Upper lobe of right lung (tissue), 1 donor: ENCODE measurements at regions not wholly inside any gene's neighbourhood (a gene's known extent, or its start where the extent isn't known, plus 50 kb on each side); places are given as distances from the start of the nearest gene placed in this dataset.

Experiments
- ATAC-seq: fragments of 200-7000 bp; cut with Tn5 transposase; one replicate; pipeline ENCODE4 v1.9.1; 2020; ENCODE audit warnings: mild to moderate bottlenecking, moderate library complexity
- DNase-seq: peaks from one replicate; pipeline ENCODE4 v3.0.0-alpha.2; 2020
- H3K27ac ChIP-seq: fragments of 200-600 bp; one replicate; pipeline ENCODE4 v1.8.0; 2022
- H3K27me3 ChIP-seq: fragments of 200-600 bp; one replicate; pipeline ENCODE4 v1.8.0; 2022; ENCODE audit warnings: mild to moderate bottlenecking
- H3K36me3 ChIP-seq: fragments of 200-600 bp; one replicate; pipeline ENCODE4 v1.8.0; 2022
- H3K4me1 ChIP-seq: fragments of 200-600 bp; one replicate; pipeline ENCODE4 v1.8.0; 2022
- H3K4me3 ChIP-seq: fragments of 200-600 bp; one replicate; pipeline ENCODE4 v1.8.0; 2022; ENCODE audit warnings: mild to moderate bottlenecking
- H3K9me3 ChIP-seq: fragments of 200-600 bp; one replicate; pipeline ENCODE4 v1.8.0; 2022
- intact Hi-C: fragments of 100-400 bp; cut with DNase I; formaldehyde crosslinking; loops from one replicate; pipeline ENCODE4 v1.11.0; 2022
- TF ChIP-seq, protein P1 (sequence below): fragments of 200-600 bp; IDR thresholded peaks from one replicate; pipeline ENCODE4 v1.8.0; 2022; ENCODE audit warnings: antibody characterized with exemption
- donor health status: DM: no; HTN: yes; CAD: no; lungs with severe emphysema.

DNA sequence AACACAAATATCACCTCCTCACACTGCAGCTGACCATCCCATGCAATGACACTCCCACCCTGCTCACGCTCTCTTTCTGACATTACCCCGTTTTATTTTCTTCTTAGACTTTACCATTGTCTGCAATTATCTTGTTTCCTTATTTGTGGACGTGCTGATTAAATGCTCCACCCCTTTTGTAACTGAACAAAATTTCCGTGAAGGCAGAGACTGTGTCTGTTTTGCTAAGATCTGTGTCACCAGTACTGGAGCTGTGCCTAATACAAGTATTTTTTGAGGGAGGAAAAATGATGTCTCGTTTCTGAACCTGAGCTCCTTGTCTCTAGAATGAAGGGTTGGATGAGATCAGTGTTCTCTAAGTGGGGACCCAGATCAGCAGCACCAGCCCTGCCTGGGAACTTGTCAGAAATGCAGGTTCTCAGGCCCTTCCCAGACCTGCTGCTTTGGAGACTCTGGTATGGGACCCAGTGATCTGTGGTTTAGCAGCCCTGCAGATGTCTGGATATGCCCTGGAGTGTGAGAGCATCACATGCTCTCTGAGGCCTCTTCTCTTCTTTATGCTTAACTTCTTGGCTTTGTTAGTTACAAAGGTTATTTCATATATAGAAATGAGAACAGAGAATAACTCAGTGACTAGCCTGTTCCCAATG is 181.7 kb upstream of the GAS1 start:
- intact Hi-C loops: no loop called here
- TF ChIP-seq, protein P1, sequence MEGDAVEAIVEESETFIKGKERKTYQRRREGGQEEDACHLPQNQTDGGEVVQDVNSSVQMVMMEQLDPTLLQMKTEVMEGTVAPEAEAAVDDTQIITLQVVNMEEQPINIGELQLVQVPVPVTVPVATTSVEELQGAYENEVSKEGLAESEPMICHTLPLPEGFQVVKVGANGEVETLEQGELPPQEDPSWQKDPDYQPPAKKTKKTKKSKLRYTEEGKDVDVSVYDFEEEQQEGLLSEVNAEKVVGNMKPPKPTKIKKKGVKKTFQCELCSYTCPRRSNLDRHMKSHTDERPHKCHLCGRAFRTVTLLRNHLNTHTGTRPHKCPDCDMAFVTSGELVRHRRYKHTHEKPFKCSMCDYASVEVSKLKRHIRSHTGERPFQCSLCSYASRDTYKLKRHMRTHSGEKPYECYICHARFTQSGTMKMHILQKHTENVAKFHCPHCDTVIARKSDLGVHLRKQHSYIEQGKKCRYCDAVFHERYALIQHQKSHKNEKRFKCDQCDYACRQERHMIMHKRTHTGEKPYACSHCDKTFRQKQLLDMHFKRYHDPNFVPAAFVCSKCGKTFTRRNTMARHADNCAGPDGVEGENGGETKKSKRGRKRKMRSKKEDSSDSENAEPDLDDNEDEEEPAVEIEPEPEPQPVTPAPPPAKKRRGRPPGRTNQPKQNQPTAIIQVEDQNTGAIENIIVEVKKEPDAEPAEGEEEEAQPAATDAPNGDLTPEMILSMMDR: no peak
- Histone ChIP-seq H3K4me1 (no peaks in the 10 kb centered on the region), H3K27me3 (no peaks in the 10 kb centered on the region), H3K9me3 (no peaks in the 10 kb centered on the region), H3K36me3 (no peaks in the 10 kb centered on the region), H3K4me3 (no peak overlapping the region), H3K27ac (no peak overlapping the region)
- ATAC-seq (no peak), DNase-seq (no peak)

DNA sequence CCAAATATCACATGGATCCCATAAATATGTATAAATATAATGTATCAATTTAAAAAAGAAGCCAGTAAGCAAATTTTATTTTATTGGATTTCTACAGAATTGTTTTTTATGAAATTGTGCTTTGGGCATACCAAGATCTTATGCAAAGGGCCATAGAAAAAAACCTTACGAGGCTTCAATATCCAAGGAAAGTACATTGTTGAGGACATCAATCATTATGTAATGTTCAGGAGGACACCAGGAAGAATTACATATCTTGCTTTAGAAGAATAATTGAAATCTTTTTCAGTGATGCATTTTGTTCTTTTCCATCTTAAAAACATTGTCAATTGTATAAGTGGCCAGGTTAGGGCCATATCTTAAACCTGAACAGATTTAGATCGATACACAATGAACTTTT is 187.8 kb upstream of the GAS1 start:
- DNase-seq: no peak
- Histone ChIP-seq H3K4me3 (no peak overlapping the region), H3K27me3 (peaks cover 7% of the 10 kb centered on the region), H3K27ac (no peak overlapping the region), H3K9me3 (no peaks in the 10 kb centered on the region), H3K4me1 (no peaks in the 10 kb centered on the region), H3K36me3 (no peaks in the 10 kb centered on the region)
- TF ChIP-seq, protein P1: no peak
- intact Hi-C loops: no loop called here
- no peak for ATAC-seq

DNA sequence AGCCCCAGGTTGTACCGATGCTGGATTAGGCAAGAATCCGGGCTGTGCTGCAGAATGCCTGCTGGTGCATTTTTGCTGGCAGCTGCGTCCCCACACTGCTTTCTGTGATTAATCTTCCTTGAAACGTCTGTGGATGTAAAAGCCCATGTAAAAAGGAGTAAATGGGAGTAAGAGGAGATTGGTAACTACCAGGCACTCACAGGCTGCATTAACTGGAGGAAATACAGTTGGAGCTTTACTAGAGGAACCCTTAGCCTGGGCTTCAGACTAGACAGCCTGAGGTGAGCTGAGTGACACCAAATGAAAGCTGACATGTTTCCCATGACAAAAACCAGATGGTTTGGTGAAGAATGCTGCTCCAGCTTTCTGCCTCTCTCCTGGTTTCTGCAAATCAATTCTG is 190.4 kb upstream of the GAS1 start:
- Histone ChIP-seq H3K27me3 (peaks cover 7% of the 10 kb centered on the region), H3K27ac (no peak overlapping the region), H3K4me1 (no peaks in the 10 kb centered on the region), H3K36me3 (no peaks in the 10 kb centered on the region), H3K9me3 (no peaks in the 10 kb centered on the region), H3K4me3 (no peak overlapping the region)
- intact Hi-C loops: no loop called here
- DNase-seq (no peak), ATAC-seq (no peak)
- TF ChIP-seq, protein P1: no peak

DNA sequence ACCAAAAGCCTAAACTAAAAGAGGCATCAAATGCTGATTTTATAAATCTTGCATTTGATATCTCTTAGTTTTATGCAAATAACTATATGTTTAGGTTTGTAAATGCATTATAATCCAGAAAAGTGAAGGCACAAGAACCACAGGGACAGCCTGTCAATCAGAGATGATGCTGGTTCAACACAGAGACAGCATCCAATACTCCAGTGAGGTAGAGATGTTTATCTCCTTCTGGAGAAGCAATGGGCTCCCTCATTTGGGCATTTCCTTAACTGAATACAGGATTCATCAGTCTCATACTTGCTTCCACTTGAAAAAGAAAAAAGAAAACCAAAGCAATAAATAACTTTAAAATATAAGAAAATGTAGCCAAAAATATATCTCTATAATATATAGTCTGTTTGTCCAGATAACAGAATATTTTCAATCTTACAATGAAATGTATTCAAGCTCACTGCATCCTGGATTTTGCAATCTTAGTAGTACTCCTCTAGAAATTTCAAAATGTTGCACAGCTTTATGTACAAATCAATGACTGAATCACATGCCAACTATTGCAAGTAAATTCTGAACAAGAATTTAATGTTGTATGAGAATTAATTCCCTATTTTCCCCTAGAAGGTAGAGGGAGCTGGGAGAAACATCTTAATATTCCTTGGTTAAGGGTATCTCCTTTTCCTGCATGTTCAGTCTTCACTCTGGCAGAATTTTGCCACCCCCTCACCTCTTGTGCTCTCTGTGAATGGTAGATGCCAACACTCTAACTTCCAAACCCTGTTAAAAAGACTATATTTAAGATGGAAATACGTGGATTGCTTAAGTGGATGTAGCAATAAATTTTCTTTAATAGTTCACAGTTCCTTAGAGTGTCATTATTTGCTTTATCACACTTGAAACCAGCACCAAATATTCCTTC is 191.1 kb upstream of the GAS1 start:
- Histone ChIP-seq H3K27ac (no peak overlapping the region), H3K4me1 (no peaks in the 10 kb centered on the region), H3K4me3 (no peak overlapping the region), H3K27me3 (peaks cover 7% of the 10 kb centered on the region), H3K9me3 (no peaks in the 10 kb centered on the region), H3K36me3 (no peaks in the 10 kb centered on the region)
- DNase-seq (no peak), ATAC-seq (no peak)
- intact Hi-C loops: no loop called here
- TF ChIP-seq, protein P1: no peak

DNA sequence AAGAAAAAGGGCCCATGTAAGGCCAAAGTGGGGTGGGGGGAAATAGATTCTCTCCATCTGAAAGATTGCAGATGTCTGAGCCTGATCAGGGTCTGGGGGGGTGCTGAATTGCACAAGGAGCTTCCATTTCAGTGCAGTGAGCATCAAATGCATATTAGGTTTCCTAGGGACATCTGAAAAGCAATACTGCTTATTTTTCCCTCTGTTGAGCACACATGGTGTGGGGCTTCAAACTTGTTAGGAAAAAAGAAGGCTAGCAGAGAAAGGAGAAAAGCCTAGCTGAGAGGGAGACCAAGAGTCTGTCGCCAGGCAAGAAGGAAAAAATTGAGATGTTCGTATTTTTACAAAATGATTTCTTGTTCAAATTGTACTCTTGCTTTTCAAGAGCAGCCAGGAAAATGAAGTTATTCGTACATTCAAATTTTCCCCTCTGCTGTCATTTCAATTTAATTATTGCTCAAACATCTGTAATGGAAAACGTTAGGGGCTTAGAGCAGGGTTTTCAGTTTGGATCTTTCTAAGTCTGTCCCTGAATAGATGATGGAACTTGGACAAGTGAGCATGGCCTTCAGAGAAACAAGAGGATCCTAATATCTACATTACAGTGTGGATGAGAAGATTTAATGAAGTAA is 191.9 kb upstream of the GAS1 start:
- intact Hi-C loops: no loop called here

More for the DNA sequence above, 191.9 kb upstream of the GAS1 start:
- TF ChIP-seq, protein P1: no peak
- Histone ChIP-seq H3K4me3 (no peak overlapping the region), H3K4me1 (no peaks in the 10 kb centered on the region), H3K36me3 (no peaks in the 10 kb centered on the region), H3K27me3 (peaks cover 7% of the 10 kb centered on the region), H3K9me3 (no peaks in the 10 kb centered on the region), H3K27ac (no peak overlapping the region)
- no peak for ATAC-seq
- DNase-seq: no peak
